ENCODE measurements at regions not wholly inside any gene's neighbourhood (a gene's known extent, or its start where the extent isn't known, plus 50 kb on each side); places are given as distances from the start of the nearest gene placed in this dataset.

DNA sequence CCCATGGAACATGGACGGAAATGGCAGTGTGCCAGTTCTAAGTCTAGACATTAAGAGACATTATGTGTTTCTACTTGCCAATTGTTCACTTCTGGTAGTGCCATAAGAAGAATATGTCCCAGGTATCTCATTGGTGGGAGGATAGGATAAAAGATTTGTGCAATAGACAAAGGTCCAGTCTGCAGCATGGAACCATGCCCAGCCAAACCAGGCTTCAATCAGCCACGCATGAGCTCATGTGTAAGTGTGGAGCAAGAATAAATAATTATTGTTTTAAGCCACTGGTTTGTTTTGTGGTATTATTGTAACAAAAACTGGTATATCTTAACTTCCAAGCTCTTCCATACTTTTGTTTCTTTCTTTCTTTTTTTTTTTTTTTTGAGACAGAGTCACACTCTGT, 153.6 kb upstream of the CTTNBP2 start:
- TF ChIP-seq, protein P1, sequence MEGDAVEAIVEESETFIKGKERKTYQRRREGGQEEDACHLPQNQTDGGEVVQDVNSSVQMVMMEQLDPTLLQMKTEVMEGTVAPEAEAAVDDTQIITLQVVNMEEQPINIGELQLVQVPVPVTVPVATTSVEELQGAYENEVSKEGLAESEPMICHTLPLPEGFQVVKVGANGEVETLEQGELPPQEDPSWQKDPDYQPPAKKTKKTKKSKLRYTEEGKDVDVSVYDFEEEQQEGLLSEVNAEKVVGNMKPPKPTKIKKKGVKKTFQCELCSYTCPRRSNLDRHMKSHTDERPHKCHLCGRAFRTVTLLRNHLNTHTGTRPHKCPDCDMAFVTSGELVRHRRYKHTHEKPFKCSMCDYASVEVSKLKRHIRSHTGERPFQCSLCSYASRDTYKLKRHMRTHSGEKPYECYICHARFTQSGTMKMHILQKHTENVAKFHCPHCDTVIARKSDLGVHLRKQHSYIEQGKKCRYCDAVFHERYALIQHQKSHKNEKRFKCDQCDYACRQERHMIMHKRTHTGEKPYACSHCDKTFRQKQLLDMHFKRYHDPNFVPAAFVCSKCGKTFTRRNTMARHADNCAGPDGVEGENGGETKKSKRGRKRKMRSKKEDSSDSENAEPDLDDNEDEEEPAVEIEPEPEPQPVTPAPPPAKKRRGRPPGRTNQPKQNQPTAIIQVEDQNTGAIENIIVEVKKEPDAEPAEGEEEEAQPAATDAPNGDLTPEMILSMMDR (IDR thresholded peaks at IDR 0.05), result no peak
- TF ChIP-seq EP300 (IDR thresholded peaks at IDR 0.05; ENCODE audit: low read depth) (no peak), POLR2AphosphoS5 (IDR thresholded peaks at IDR 0.05) (no peak), POLR2A (IDR thresholded peaks at IDR 0.05) (no peak)
